ENCODE measurements at regions not wholly inside any gene's neighbourhood (a gene's known extent, or its start where the extent isn't known, plus 50 kb on each side); places are given as distances from the start of the nearest gene placed in this dataset.

DNA sequence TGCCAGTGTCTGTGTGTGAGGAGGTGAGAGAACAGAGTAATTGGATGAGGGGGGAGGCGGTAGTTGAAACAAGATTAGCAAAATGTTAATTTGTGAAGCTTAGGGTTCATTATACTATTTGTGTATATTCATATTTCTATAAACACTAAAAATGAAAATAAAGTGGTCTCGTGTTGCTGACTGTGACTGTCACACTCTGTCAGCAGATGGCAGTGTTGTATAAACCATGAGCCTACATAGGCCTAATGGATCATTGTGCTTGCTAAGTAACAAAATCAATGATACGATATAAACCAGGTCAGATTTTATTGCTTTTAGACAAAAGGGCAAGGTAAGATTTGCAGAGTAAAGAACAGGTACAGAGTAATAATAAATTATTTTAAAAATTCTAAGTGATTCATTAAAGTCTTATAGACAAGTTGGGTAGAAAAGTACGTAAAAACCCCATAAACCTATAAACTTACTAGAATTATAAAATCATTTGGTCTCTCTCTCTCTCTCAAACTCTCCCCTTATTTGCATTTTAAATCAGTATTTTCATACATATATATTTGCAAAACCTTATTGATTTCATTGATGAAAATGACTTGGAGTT is 182.7 kb downstream of the RPIA start:
- Histone ChIP-seq H2AFZ (ENCODE audit: control insufficient read depth, low read depth, low read length) (no peak overlapping the region), H3K9me3 (replicated peaks; ENCODE audit: control insufficient read depth, insufficient read depth, low read length) (no peaks in the 10 kb centered on the region), H3K9ac (ENCODE audit: control insufficient read depth, insufficient read depth, low read length) (no peak overlapping the region), H3K27ac (ENCODE audit: control insufficient read depth, insufficient read depth) (no peak overlapping the region), H3K4me1 (ENCODE audit: control insufficient read depth, insufficient read depth, low read length) (no peaks in the 10 kb centered on the region), H3K79me2 (ENCODE audit: control insufficient read depth, insufficient read depth, low read length) (no peaks in the 10 kb centered on the region), H4K20me1 (ENCODE audit: control insufficient read depth, insufficient read depth) (no peaks in the 10 kb centered on the region), H3K27me3 (replicated peaks in 1 of 2; ENCODE audit: control insufficient read depth in 2 of 2, insufficient read depth in 2 of 2, low read length in 1 of 2) (no peaks in the 10 kb centered on the region), H3K36me3 (ENCODE audit: control insufficient read depth in 2 of 2, insufficient read depth in 2 of 2, low read length in 1 of 2) (no peaks in the 10 kb centered on the region), H3K4me2 (ENCODE audit: control insufficient read depth, insufficient read depth) (no peak overlapping the region), H3K4me3 (no peak overlapping the region)
- ATAC-seq (peak; percentile 64), DNase-seq (ENCODE audit: low read depth, low spot score) (no peak), FAIRE-seq (no peak)
- RAD21 ChIA-PET (ENCODE audit: unreplicated experiment) = no interaction called here
- BruUV-seq (replicated peaks) = no TSS peak
- SMC1A ChIA-PET (ENCODE audit: uncharacterized antibody, unreplicated experiment) = interaction anchor here (1.1 to 1.2 kb wide), 2 partner anchors 9 to 36 kb away, joined by 3 read pairs; no protein-coding TSS in a partner anchor
- CTCF ChIA-PET = interaction anchor here (1.4 to 2.2 kb wide), 3 partner anchors 10 to 279 kb away, joined by 4 to 5 read pairs (median 5); no protein-coding TSS in a partner anchor
- 25% methylated on average over 4 of the region's 4 CpGs for WGBS (ENCODE audit: insufficient coverage, insufficient replicate concordance, low lambda C conversion rate, missing lambda C conversion rate)
- TF ChIP-seq, protein P1, sequence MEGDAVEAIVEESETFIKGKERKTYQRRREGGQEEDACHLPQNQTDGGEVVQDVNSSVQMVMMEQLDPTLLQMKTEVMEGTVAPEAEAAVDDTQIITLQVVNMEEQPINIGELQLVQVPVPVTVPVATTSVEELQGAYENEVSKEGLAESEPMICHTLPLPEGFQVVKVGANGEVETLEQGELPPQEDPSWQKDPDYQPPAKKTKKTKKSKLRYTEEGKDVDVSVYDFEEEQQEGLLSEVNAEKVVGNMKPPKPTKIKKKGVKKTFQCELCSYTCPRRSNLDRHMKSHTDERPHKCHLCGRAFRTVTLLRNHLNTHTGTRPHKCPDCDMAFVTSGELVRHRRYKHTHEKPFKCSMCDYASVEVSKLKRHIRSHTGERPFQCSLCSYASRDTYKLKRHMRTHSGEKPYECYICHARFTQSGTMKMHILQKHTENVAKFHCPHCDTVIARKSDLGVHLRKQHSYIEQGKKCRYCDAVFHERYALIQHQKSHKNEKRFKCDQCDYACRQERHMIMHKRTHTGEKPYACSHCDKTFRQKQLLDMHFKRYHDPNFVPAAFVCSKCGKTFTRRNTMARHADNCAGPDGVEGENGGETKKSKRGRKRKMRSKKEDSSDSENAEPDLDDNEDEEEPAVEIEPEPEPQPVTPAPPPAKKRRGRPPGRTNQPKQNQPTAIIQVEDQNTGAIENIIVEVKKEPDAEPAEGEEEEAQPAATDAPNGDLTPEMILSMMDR (IDR thresholded peaks at IDR 0.05 in 2 of 3, conservative IDR thresholded peaks at IDR 0.05 in 1 of 3; ENCODE audit: control insufficient read depth in 2 of 3, extremely low read depth in 1 of 3, insufficient read depth in 1 of 3, low read depth in 3 of 3, low read length in 3 of 3) = peak; percentile 40 to 59 (median 53); a peak in 5 of 6 replicates
- TF ChIP-seq RAD21 (IDR thresholded peaks at IDR 0.05; ENCODE audit: insufficient read depth, low read depth, low read length) (peak; percentile 80), SMC3 (IDR thresholded peaks at IDR 0.05; ENCODE audit: borderline replicate concordance, low read length) (peak; percentile 64; the same call in 1 of the 2 replicates)
- TF ChIP-seq, protein P2, sequence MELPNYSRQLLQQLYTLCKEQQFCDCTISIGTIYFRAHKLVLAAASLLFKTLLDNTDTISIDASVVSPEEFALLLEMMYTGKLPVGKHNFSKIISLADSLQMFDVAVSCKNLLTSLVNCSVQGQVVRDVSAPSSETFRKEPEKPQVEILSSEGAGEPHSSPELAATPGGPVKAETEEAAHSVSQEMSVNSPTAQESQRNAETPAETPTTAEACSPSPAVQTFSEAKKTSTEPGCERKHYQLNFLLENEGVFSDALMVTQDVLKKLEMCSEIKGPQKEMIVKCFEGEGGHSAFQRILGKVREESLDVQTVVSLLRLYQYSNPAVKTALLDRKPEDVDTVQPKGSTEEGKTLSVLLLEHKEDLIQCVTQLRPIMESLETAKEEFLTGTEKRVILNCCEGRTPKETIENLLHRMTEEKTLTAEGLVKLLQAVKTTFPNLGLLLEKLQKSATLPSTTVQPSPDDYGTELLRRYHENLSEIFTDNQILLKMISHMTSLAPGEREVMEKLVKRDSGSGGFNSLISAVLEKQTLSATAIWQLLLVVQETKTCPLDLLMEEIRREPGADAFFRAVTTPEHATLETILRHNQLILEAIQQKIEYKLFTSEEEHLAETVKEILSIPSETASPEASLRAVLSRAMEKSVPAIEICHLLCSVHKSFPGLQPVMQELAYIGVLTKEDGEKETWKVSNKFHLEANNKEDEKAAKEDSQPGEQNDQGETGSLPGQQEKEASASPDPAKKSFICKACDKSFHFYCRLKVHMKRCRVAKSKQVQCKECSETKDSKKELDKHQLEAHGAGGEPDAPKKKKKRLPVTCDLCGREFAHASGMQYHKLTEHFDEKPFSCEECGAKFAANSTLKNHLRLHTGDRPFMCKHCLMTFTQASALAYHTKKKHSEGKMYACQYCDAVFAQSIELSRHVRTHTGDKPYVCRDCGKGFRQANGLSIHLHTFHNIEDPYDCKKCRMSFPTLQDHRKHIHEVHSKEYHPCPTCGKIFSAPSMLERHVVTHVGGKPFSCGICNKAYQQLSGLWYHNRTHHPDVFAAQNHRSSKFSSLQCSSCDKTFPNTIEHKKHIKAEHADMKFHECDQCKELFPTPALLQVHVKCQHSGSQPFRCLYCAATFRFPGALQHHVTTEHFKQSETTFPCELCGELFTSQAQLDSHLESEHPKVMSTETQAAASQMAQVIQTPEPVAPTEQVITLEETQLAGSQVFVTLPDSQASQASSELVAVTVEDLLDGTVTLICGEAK (IDR thresholded peaks at IDR 0.05; ENCODE audit: borderline replicate concordance) = no peak
- POLR2A ChIA-PET = no interaction called here
- in situ Hi-C loops (cut with MboI) = no loop called here
- intact Hi-C loops (cut with micrococcal nuclease; ENCODE audit: unreplicated experiment) = loop anchor here (10.0 kb wide), 1 partner anchor 81 kb away; no protein-coding TSS in a partner anchor
